NCI-H2227 (cell line): ENCODE measurements at regions not wholly inside any gene's neighbourhood (a gene's known extent, or its start where the extent isn't known, plus 50 kb on each side); places are given as distances from the start of the nearest gene placed in this dataset.

Experiments used
- DNase-seq: peaks from one replicate; lab custom pipeline; 2025; ENCODE audit not compliant: unreplicated experiment; lab: John Stamatoyannopoulos, UW

GRCh38 chr1:214202992-214203391 is 78.0 kb upstream of the SMYD2 start:
- DNase-seq, result no peak

GRCh38 chr1:214205053-214205452 is 75.9 kb upstream of the SMYD2 start:
- peak; percentile 49 for DNase-seq

GRCh38 chr1:214208460-214208859 is 72.5 kb upstream of the SMYD2 start:
- no peak for DNase-seq

GRCh38 chr1:214209260-214209808 is 71.6 kb upstream of the SMYD2 start:
- DNase-seq, result no peak

GRCh38 chr1:214213136-214213535 is 67.8 kb upstream of the SMYD2 start:
- DNase-seq, result no peak

- DNase-seq, result no peak
Observed at GRCh38 chr1:214214851-214215250, 66.1 kb upstream of the SMYD2 start.

GRCh38 chr1:214215583-214215982 is 65.4 kb upstream of the SMYD2 start:
- DNase-seq, result no peak

GRCh38 chr1:214216021-214216420 is 64.9 kb upstream of the SMYD2 start:
- DNase-seq, result no peak

GRCh38 chr1:214216779-214217178 is 64.2 kb upstream of the SMYD2 start:
- DNase-seq, result no peak

GRCh38 chr1:214219902-214220301 is 61.1 kb upstream of the SMYD2 start:
- DNase-seq, result no peak

- DNase-seq, result no peak
Observed at GRCh38 chr1:214220891-214221290, 60.1 kb upstream of the SMYD2 start.

- DNase-seq, result peak; percentile 61
Observed at GRCh38 chr1:214224611-214225354, 56.2 kb upstream of the SMYD2 start.

- DNase-seq, result peak; percentile 36
Observed at GRCh38 chr1:214228976-214229375, 52.0 kb upstream of the SMYD2 start.

- DNase-seq, result no peak
Observed at GRCh38 chr1:214229736-214230135, 51.2 kb upstream of the SMYD2 start.
